WERI-Rb-1 (cell line): ENCODE measurements at regions not wholly inside any gene's neighbourhood (a gene's known extent, or its start where the extent isn't known, plus 50 kb on each side); places are given as distances from the start of the nearest gene placed in this dataset.
A peak's percentile ranks its signal among the peaks of the same experiment; 100 is the strongest.

Experiments used
- DNase-seq: peaks from one replicate; pipeline ENCODE4 v3.0.0-alpha.2; 2020
- H3K27ac ChIP-seq: fragments of 250-450 bp; sonication (Bioruptor Pico); 2 replicates; pipeline ENCODE4 v1.5.1; 2020; ENCODE audit warnings: mild to moderate bottlenecking, moderate library complexity
- H3K27me3 ChIP-seq: fragments of 250-450 bp; sonication (Bioruptor Pico); 2 replicates; pipeline ENCODE4 v1.5.1; 2021; ENCODE audit warnings: mild to moderate bottlenecking, low read depth, moderate library complexity; ENCODE audit not compliant: insufficient read depth, severe bottlenecking
- H3K36me3 ChIP-seq: fragments of 250-450 bp; sonication (Bioruptor Pico); 2 replicates; pipeline ENCODE4 v1.5.1; 2020; ENCODE audit warnings: mild to moderate bottlenecking, moderate library complexity
- H3K4me3 ChIP-seq: 2 replicates; pipeline ENCODE4 v1.5.1; 2011; ENCODE audit warnings: low read depth, mild to moderate bottlenecking, control low read depth, low read length
- H3K9me3 ChIP-seq: fragments of 250-450 bp; sonication (Bioruptor Pico); 2 replicates; pipeline ENCODE4 v1.5.1; 2021; ENCODE audit warnings: mild to moderate bottlenecking, moderate library complexity; ENCODE audit not compliant: severe bottlenecking
- CTCF ChIP-seq: IDR thresholded peaks from 2 replicates; pipeline ENCODE4 v1.5.1; 2011; ENCODE audit warnings: low read depth, mild to moderate bottlenecking, control low read depth, inconsistent platforms, low read length

- no peak for TF ChIP-seq CTCF
- no peak overlapping the region for H3K27ac ChIP-seq
- H3K36me3 ChIP-seq = no peaks in the 10 kb centered on the region
- H3K9me3 ChIP-seq = no peaks in the 10 kb centered on the region
- DNase-seq = no peak
- H3K4me3 ChIP-seq = no peak overlapping the region
- H3K27me3 ChIP-seq = peaks cover 6% of the 10 kb centered on the region
Observed at GRCh38 chr2:9141091-9141667, 65.4 kb upstream of the ASAP2 start.

- DNase-seq = peak; percentile 48
- H3K9me3 ChIP-seq = no peaks in the 10 kb centered on the region
- TF ChIP-seq CTCF = 0 out of 2 replicates have a peak, but pooled peaks have one; percentile 15
- H3K27me3 ChIP-seq = peaks cover 6% of the 10 kb centered on the region
- H3K36me3 ChIP-seq = no peaks in the 10 kb centered on the region
- no peak overlapping the region for H3K4me3 ChIP-seq
- H3K27ac ChIP-seq = no peak overlapping the region
Observed at GRCh38 chr2:9140645-9141044, 66.0 kb upstream of the ASAP2 start.

- peaks cover under 1% of the 10 kb centered on the region for H3K9me3 ChIP-seq
- H3K36me3 ChIP-seq = no peaks in the 10 kb centered on the region
- peaks cover 6% of the 10 kb centered on the region for H3K27me3 ChIP-seq
- peak; percentile 91 for DNase-seq
- H3K27ac ChIP-seq = no peak overlapping the region
- no peak overlapping the region for H3K4me3 ChIP-seq
- TF ChIP-seq CTCF = peak; percentile 90
Observed at GRCh38 chr2:9139491-9140443, 66.8 kb upstream of the ASAP2 start.

- Histone ChIP-seq H3K36me3 (no peaks in the 10 kb centered on the region), H3K4me3 (no peak overlapping the region), H3K9me3 (peaks cover 14% of the 10 kb centered on the region), H3K27me3 (no peaks in the 10 kb centered on the region), H3K27ac (no peak overlapping the region)
- no peak for DNase-seq
- TF ChIP-seq CTCF = no peak
Observed at GRCh38 chr2:9137379-9138150, 69.0 kb upstream of the ASAP2 start.

- H3K27me3 ChIP-seq = no peaks in the 10 kb centered on the region
- H3K9me3 ChIP-seq = peaks cover 14% of the 10 kb centered on the region
- no peak overlapping the region for H3K4me3 ChIP-seq
- no peak for DNase-seq
- H3K27ac ChIP-seq = no peak overlapping the region
- no peaks in the 10 kb centered on the region for H3K36me3 ChIP-seq
- TF ChIP-seq CTCF = no peak
Observed at GRCh38 chr2:9135822-9136558, 70.6 kb upstream of the ASAP2 start.
